H1 (cell line): ENCODE measurements at regions not wholly inside any gene's neighbourhood (a gene's known extent, or its start where the extent isn't known, plus 50 kb on each side); places are given as distances from the start of the nearest gene placed in this dataset.

ENCODE experiments used
- ASH2L ChIP-seq: fragments of 200-600, 300-600 bp; sonication (generic); IDR thresholded peaks from one replicate; pipeline ENCODE4 v1.7.1; 2017; ENCODE audit warnings: low read length
- NANOG ChIP-seq: IDR thresholded peaks from 2 replicates; pipeline ENCODE4 v1.6.1; 2011; ENCODE audit warnings: low read length, low read depth, mild to moderate bottlenecking, inconsistent platforms; ENCODE audit not compliant: insufficient read depth, poor library complexity, severe bottlenecking
- TCF12 ChIP-seq: IDR thresholded peaks from 2 replicates; pipeline ENCODE4 v1.6.1; 2011; ENCODE audit warnings: low read depth, mild to moderate bottlenecking, low read length
- TF ChIP-seq, protein P1 (sequence below): fragments of 300-600 bp; sonication (generic); IDR thresholded peaks from 2 replicates; pipeline ENCODE4 v1.7.1; 2012; ENCODE audit warnings: low read length, moderate library complexity, mild to moderate bottlenecking, inconsistent platforms; ENCODE audit not compliant: insufficient replicate concordance
- TF ChIP-seq, protein P2 (sequence below): IDR thresholded peaks from 2 replicates; pipeline ENCODE4 v1.6.1; 2012; ENCODE audit warnings: low read length, inconsistent platforms

GRCh38 chrX:116339407-116339806 lies 97.0 kb upstream of the SLC6A14 start (continued):
- TF ChIP-seq, protein P1, sequence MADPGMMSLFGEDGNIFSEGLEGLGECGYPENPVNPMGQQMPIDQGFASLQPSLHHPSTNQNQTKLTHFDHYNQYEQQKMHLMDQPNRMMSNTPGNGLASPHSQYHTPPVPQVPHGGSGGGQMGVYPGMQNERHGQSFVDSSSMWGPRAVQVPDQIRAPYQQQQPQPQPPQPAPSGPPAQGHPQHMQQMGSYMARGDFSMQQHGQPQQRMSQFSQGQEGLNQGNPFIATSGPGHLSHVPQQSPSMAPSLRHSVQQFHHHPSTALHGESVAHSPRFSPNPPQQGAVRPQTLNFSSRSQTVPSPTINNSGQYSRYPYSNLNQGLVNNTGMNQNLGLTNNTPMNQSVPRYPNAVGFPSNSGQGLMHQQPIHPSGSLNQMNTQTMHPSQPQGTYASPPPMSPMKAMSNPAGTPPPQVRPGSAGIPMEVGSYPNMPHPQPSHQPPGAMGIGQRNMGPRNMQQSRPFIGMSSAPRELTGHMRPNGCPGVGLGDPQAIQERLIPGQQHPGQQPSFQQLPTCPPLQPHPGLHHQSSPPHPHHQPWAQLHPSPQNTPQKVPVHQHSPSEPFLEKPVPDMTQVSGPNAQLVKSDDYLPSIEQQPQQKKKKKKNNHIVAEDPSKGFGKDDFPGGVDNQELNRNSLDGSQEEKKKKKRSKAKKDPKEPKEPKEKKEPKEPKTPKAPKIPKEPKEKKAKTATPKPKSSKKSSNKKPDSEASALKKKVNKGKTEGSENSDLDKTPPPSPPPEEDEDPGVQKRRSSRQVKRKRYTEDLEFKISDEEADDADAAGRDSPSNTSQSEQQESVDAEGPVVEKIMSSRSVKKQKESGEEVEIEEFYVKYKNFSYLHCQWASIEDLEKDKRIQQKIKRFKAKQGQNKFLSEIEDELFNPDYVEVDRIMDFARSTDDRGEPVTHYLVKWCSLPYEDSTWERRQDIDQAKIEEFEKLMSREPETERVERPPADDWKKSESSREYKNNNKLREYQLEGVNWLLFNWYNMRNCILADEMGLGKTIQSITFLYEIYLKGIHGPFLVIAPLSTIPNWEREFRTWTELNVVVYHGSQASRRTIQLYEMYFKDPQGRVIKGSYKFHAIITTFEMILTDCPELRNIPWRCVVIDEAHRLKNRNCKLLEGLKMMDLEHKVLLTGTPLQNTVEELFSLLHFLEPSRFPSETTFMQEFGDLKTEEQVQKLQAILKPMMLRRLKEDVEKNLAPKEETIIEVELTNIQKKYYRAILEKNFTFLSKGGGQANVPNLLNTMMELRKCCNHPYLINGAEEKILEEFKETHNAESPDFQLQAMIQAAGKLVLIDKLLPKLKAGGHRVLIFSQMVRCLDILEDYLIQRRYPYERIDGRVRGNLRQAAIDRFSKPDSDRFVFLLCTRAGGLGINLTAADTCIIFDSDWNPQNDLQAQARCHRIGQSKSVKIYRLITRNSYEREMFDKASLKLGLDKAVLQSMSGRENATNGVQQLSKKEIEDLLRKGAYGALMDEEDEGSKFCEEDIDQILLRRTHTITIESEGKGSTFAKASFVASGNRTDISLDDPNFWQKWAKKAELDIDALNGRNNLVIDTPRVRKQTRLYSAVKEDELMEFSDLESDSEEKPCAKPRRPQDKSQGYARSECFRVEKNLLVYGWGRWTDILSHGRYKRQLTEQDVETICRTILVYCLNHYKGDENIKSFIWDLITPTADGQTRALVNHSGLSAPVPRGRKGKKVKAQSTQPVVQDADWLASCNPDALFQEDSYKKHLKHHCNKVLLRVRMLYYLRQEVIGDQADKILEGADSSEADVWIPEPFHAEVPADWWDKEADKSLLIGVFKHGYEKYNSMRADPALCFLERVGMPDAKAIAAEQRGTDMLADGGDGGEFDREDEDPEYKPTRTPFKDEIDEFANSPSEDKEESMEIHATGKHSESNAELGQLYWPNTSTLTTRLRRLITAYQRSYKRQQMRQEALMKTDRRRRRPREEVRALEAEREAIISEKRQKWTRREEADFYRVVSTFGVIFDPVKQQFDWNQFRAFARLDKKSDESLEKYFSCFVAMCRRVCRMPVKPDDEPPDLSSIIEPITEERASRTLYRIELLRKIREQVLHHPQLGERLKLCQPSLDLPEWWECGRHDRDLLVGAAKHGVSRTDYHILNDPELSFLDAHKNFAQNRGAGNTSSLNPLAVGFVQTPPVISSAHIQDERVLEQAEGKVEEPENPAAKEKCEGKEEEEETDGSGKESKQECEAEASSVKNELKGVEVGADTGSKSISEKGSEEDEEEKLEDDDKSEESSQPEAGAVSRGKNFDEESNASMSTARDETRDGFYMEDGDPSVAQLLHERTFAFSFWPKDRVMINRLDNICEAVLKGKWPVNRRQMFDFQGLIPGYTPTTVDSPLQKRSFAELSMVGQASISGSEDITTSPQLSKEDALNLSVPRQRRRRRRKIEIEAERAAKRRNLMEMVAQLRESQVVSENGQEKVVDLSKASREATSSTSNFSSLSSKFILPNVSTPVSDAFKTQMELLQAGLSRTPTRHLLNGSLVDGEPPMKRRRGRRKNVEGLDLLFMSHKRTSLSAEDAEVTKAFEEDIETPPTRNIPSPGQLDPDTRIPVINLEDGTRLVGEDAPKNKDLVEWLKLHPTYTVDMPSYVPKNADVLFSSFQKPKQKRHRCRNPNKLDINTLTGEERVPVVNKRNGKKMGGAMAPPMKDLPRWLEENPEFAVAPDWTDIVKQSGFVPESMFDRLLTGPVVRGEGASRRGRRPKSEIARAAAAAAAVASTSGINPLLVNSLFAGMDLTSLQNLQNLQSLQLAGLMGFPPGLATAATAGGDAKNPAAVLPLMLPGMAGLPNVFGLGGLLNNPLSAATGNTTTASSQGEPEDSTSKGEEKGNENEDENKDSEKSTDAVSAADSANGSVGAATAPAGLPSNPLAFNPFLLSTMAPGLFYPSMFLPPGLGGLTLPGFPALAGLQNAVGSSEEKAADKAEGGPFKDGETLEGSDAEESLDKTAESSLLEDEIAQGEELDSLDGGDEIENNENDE = no peak
- TF ChIP-seq NANOG = no peak
- TF ChIP-seq ASH2L = no peak
- TF ChIP-seq TCF12 = no peak
- TF ChIP-seq, protein P2, sequence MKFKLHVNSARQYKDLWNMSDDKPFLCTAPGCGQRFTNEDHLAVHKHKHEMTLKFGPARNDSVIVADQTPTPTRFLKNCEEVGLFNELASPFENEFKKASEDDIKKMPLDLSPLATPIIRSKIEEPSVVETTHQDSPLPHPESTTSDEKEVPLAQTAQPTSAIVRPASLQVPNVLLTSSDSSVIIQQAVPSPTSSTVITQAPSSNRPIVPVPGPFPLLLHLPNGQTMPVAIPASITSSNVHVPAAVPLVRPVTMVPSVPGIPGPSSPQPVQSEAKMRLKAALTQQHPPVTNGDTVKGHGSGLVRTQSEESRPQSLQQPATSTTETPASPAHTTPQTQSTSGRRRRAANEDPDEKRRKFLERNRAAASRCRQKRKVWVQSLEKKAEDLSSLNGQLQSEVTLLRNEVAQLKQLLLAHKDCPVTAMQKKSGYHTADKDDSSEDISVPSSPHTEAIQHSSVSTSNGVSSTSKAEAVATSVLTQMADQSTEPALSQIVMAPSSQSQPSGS = no peak
